ENCODE measurements at regions not wholly inside any gene's neighbourhood (a gene's known extent, or its start where the extent isn't known, plus 50 kb on each side); places are given as distances from the start of the nearest gene placed in this dataset.

- Histone ChIP-seq H2AFZ (ENCODE audit: low read depth) (no peak overlapping the region), H4K20me1 (ENCODE audit: insufficient read depth) (no peaks in the 10 kb centered on the region), H3K27ac (no peak overlapping the region), H3K4me1 (ENCODE audit: low read depth, poor library complexity, severe bottlenecking) (no peaks in the 10 kb centered on the region), H3K79me2 (ENCODE audit: insufficient read depth, low read depth) (no peaks in the 10 kb centered on the region), H3K4me2 (no peak overlapping the region), H3K27me3 (ENCODE audit: insufficient read depth, low read depth) (no peaks in the 10 kb centered on the region), H3K9ac (no peak overlapping the region), H3K4me3 (IDR thresholded peaks at IDR 0.05; ENCODE audit: insufficient read depth, low read depth, low read length) (no peak overlapping the region), H3K36me3 (ENCODE audit: insufficient read depth) (no peaks in the 10 kb centered on the region)
- no peak for TF ChIP-seq CTCF (conservative IDR thresholded peaks at IDR 0.05; ENCODE audit: low read depth, low read length)
These were observed 210.2 kb upstream of the ISL1 start for GRCh38 chr5:51172903-51173626.

GRCh38 chr5:51181208-51181894 is 201.9 kb upstream of the ISL1 start:
- Histone ChIP-seq H4K20me1 (ENCODE audit: insufficient read depth) (no peaks in the 10 kb centered on the region), H3K9ac (no peak overlapping the region), H3K27me3 (ENCODE audit: insufficient read depth, low read depth) (no peaks in the 10 kb centered on the region), H3K4me3 (IDR thresholded peaks at IDR 0.05; ENCODE audit: insufficient read depth, low read depth, low read length) (no peak overlapping the region), H3K36me3 (ENCODE audit: insufficient read depth) (no peaks in the 10 kb centered on the region), H3K27ac (no peak overlapping the region), H3K4me2 (no peak overlapping the region), H2AFZ (ENCODE audit: low read depth) (no peak overlapping the region), H3K4me1 (ENCODE audit: low read depth, poor library complexity, severe bottlenecking) (no peaks in the 10 kb centered on the region), H3K79me2 (ENCODE audit: insufficient read depth, low read depth) (no peaks in the 10 kb centered on the region)
- no peak for TF ChIP-seq CTCF (conservative IDR thresholded peaks at IDR 0.05; ENCODE audit: low read depth, low read length)

- H3K79me2 ChIP-seq (ENCODE audit: insufficient read depth, low read depth) = no peaks in the 10 kb centered on the region
- H2AFZ ChIP-seq (ENCODE audit: low read depth) = no peak overlapping the region
- H3K27ac ChIP-seq = no peak overlapping the region
- no peaks in the 10 kb centered on the region for H3K4me1 ChIP-seq (ENCODE audit: low read depth, poor library complexity, severe bottlenecking)
- no peak overlapping the region for H3K4me3 ChIP-seq (IDR thresholded peaks at IDR 0.05; ENCODE audit: insufficient read depth, low read depth, low read length)
- H3K27me3 ChIP-seq (ENCODE audit: insufficient read depth, low read depth) = no peaks in the 10 kb centered on the region
- H4K20me1 ChIP-seq (ENCODE audit: insufficient read depth) = no peaks in the 10 kb centered on the region
- H3K4me2 ChIP-seq = no peak overlapping the region
- H3K9ac ChIP-seq = no peak overlapping the region
- no peaks in the 10 kb centered on the region for H3K36me3 ChIP-seq (ENCODE audit: insufficient read depth)
- no peak for TF ChIP-seq CTCF (conservative IDR thresholded peaks at IDR 0.05; ENCODE audit: low read depth, low read length)
These were observed 197.4 kb upstream of the ISL1 start for GRCh38 chr5:51185850-51186329.

GRCh38 chr5:51188001-51188591 is 195.2 kb upstream of the ISL1 start:
- Histone ChIP-seq H3K4me2 (no peak overlapping the region), H2AFZ (ENCODE audit: low read depth) (no peak overlapping the region), H3K4me1 (ENCODE audit: low read depth, poor library complexity, severe bottlenecking) (no peaks in the 10 kb centered on the region), H3K27ac (no peak overlapping the region), H3K4me3 (IDR thresholded peaks at IDR 0.05; ENCODE audit: insufficient read depth, low read depth, low read length) (no peak overlapping the region), H3K79me2 (ENCODE audit: insufficient read depth, low read depth) (no peaks in the 10 kb centered on the region), H3K9ac (no peak overlapping the region), H3K36me3 (ENCODE audit: insufficient read depth) (no peaks in the 10 kb centered on the region), H4K20me1 (ENCODE audit: insufficient read depth) (no peaks in the 10 kb centered on the region), H3K27me3 (ENCODE audit: insufficient read depth, low read depth) (no peaks in the 10 kb centered on the region)
- no peak for TF ChIP-seq CTCF (conservative IDR thresholded peaks at IDR 0.05; ENCODE audit: low read depth, low read length)

Data from KMS-11 (cell line).